ENCODE measurements at regions not wholly inside any gene's neighbourhood (a gene's known extent, or its start where the extent isn't known, plus 50 kb on each side); places are given as distances from the start of the nearest gene placed in this dataset.

DNA sequence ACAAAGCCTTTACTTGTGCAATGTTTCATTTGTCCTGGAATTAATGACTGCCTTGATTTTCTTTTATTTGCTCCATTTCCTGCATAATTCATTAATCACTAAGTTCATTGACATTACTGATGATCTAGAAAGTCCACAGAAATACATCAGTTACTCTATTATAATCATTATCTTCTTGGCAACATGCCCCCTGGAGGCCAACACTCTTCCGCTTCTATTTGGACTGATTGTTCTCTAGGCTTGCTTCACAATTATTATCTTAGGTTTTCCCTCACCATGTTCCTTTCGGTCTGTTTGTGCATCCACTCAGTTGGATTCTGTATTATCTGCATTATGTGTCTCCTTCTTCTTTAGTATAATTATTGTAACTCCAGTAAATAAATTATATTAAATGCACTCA lies 461.0 kb upstream of the CDH2 start:
- TF ChIP-seq CTCF (IDR thresholded peaks at IDR 0.05; ENCODE audit: borderline replicate concordance, extremely low read depth, low read length, poor library complexity, severe bottlenecking) (peak; percentile 34), EZH2 (IDR thresholded peaks at IDR 0.05; ENCODE audit: borderline replicate concordance, low read depth, low read length, severe bottlenecking) (no peak)
